ENCODE measurements at regions not wholly inside any gene's neighbourhood (a gene's known extent, or its start where the extent isn't known, plus 50 kb on each side); places are given as distances from the start of the nearest gene placed in this dataset.

DNA sequence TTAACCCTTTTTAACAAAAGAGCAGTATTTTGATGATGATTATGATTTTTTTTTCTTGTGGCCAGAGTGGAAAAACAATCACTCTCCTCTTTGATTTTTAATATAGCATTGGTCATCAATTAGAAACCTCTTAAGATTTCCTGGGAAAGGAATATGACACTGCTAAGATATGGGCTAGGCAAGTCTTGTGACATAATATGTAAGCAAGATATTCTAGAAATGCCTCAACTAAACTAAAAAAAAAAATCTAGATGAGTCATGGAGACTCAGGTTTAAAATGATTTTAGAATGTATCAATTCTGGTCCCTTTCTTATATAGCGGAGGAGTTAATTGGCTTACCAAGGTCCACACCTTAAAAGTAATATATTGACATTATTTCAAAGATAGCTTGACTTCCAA lies 60.3 kb upstream of the JUN start:
- no peak overlapping the region for H2AFZ ChIP-seq (ENCODE audit: control insufficient read depth, low read length)
- H3K79me2 ChIP-seq (ENCODE audit: control insufficient read depth, insufficient read depth, low read length) = no peaks in the 10 kb centered on the region
- no peaks in the 10 kb centered on the region for H3K9me3 ChIP-seq (ENCODE audit: control insufficient read depth, low read depth, low read length)
- TF ChIP-seq CTCF (optimal IDR thresholded peaks at IDR 0.05 in 1 of 3, IDR thresholded peaks at IDR 0.05 in 1 of 3, conservative IDR thresholded peaks at IDR 0.05 in 1 of 3; ENCODE audit: extremely low read depth in 1 of 3, insufficient read depth in 2 of 3, low read length in 3 of 3) = no peak
- TF ChIP-seq EZH2 (IDR thresholded peaks at IDR 0.05; ENCODE audit: low read length) = no peak
- FAIRE-seq (no peak), DNase-seq (ENCODE audit: low read depth, low spot score) (no peak)
- H3K4me1 ChIP-seq (ENCODE audit: control insufficient read depth, extremely low read depth, insufficient read depth, low read length) = peaks cover 25% of the 10 kb centered on the region
- dilution Hi-C loops (cut with MboI; ENCODE audit: extremely low pct_ligation_motif_present, low sequenced_read_pairs) = no loop called here
- no peaks in the 10 kb centered on the region for H3K36me3 ChIP-seq (ENCODE audit: control insufficient read depth in 2 of 2, extremely low read depth in 1 of 2, insufficient read depth in 2 of 2, low read length in 2 of 2)
- no peaks in the 10 kb centered on the region for H4K20me1 ChIP-seq (ENCODE audit: control insufficient read depth, extremely low read depth, insufficient read depth, low read length)
- no peaks in the 10 kb centered on the region for H3K27me3 ChIP-seq (ENCODE audit: control insufficient read depth, extremely low read depth, insufficient read depth, low read length)
- no peak overlapping the region for H3K4me2 ChIP-seq (ENCODE audit: control insufficient read depth, extremely low read depth, insufficient read depth, low read depth, low read length)
- H3K4me3 ChIP-seq (ENCODE audit: control insufficient read depth in 2 of 3, extremely low read depth in 1 of 3, insufficient read depth in 2 of 3, low read depth in 1 of 3, low read length in 3 of 3) = no peak overlapping the region
- no peaks in the 10 kb centered on the region for H3K9me1 ChIP-seq (ENCODE audit: control insufficient read depth, extremely low read depth, insufficient read depth, low read length)
- no peak overlapping the region for H3K27ac ChIP-seq (ENCODE audit: control insufficient read depth, insufficient read depth, low read length)
- no peak overlapping the region for H3K9ac ChIP-seq (ENCODE audit: control insufficient read depth, extremely low read depth, insufficient read depth, low read length)

DNA sequence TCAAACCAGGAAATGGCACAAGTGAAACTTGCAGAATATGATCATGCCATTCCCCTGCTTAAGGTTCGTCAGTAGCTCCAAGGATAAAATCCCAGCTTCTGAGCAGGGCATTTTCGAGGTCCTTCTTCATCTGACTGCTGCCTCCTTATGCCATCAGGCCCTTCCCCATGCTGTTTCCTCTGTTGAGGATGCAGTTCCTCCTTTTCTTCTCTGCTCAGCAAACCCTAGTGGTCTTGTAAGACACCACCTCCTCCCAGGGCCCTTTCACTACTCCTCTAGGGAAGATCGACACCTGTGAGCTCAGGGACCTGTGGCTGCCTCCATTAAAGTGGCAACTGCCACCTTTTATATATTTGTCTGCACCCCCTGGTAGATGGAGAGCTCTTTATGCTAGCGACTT lies 62.1 kb upstream of the JUN start:
- no peaks in the 10 kb centered on the region for H3K9me1 ChIP-seq (ENCODE audit: control insufficient read depth, extremely low read depth, insufficient read depth, low read length)
- dilution Hi-C loops (cut with MboI; ENCODE audit: extremely low pct_ligation_motif_present, low sequenced_read_pairs) = no loop called here
- no peak overlapping the region for H3K9ac ChIP-seq (ENCODE audit: control insufficient read depth, extremely low read depth, insufficient read depth, low read length)
- H3K36me3 ChIP-seq (ENCODE audit: control insufficient read depth in 2 of 2, extremely low read depth in 1 of 2, insufficient read depth in 2 of 2, low read length in 2 of 2) = no peaks in the 10 kb centered on the region
- peaks cover 31% of the 10 kb centered on the region for H3K4me1 ChIP-seq (ENCODE audit: control insufficient read depth, extremely low read depth, insufficient read depth, low read length)
- DNase-seq (ENCODE audit: low read depth, low spot score) = no peak
- no peaks in the 10 kb centered on the region for H3K79me2 ChIP-seq (ENCODE audit: control insufficient read depth, insufficient read depth, low read length)
- H3K27me3 ChIP-seq (ENCODE audit: control insufficient read depth, extremely low read depth, insufficient read depth, low read length) = no peaks in the 10 kb centered on the region
- H3K4me3 ChIP-seq (ENCODE audit: control insufficient read depth in 2 of 3, extremely low read depth in 1 of 3, insufficient read depth in 2 of 3, low read depth in 1 of 3, low read length in 3 of 3) = no peak overlapping the region
- no peak for TF ChIP-seq EZH2 (IDR thresholded peaks at IDR 0.05; ENCODE audit: low read length)
- no peak for TF ChIP-seq CTCF (optimal IDR thresholded peaks at IDR 0.05 in 1 of 3, IDR thresholded peaks at IDR 0.05 in 1 of 3, conservative IDR thresholded peaks at IDR 0.05 in 1 of 3; ENCODE audit: extremely low read depth in 1 of 3, insufficient read depth in 2 of 3, low read length in 3 of 3)
- H4K20me1 ChIP-seq (ENCODE audit: control insufficient read depth, extremely low read depth, insufficient read depth, low read length) = no peaks in the 10 kb centered on the region
- H2AFZ ChIP-seq (ENCODE audit: control insufficient read depth, low read length) = no peak overlapping the region
- no peak overlapping the region for H3K4me2 ChIP-seq (ENCODE audit: control insufficient read depth, extremely low read depth, insufficient read depth, low read depth, low read length)
- H3K27ac ChIP-seq (ENCODE audit: control insufficient read depth, insufficient read depth, low read length) = no peak overlapping the region
- FAIRE-seq = no peak
- H3K9me3 ChIP-seq (ENCODE audit: control insufficient read depth, low read depth, low read length) = no peaks in the 10 kb centered on the region
